Glutamatergic neuron (in vitro differentiated cells): ENCODE measurements at regions not wholly inside any gene's neighbourhood (a gene's known extent, or its start where the extent isn't known, plus 50 kb on each side); places are given as distances from the start of the nearest gene placed in this dataset.

ENCODE experiments used
- DNase-seq: peaks from one replicate; pipeline ENCODE4 v3.0.0; 2022
- H3K27ac Mint-ChIP-seq: one replicate; pipeline ENCODE4 v1.8.0; 2020; ENCODE audit warnings: mild to moderate bottlenecking, mixed read lengths, inconsistent platforms; ENCODE audit not compliant: unreplicated experiment
- H3K27me3 Mint-ChIP-seq: one replicate; pipeline ENCODE4 v1.8.0; 2020; ENCODE audit warnings: mild to moderate bottlenecking, moderate library complexity, mixed read lengths, inconsistent platforms; ENCODE audit not compliant: unreplicated experiment
- H3K36me3 Mint-ChIP-seq: one replicate; pipeline ENCODE4 v1.8.0; 2020; ENCODE audit warnings: mild to moderate bottlenecking, mixed read lengths, inconsistent platforms; ENCODE audit not compliant: unreplicated experiment
- H3K4me1 Mint-ChIP-seq: one replicate; pipeline ENCODE4 v1.8.0; 2020; ENCODE audit warnings: mild to moderate bottlenecking, low read depth, mixed read lengths, inconsistent platforms; ENCODE audit not compliant: unreplicated experiment
- H3K4me3 Mint-ChIP-seq: one replicate; pipeline ENCODE4 v1.8.0; 2020; ENCODE audit warnings: mild to moderate bottlenecking, mixed read lengths, inconsistent platforms; ENCODE audit not compliant: unreplicated experiment
- H3K9me3 Mint-ChIP-seq: one replicate; pipeline ENCODE4 v1.8.0; 2020; ENCODE audit warnings: mild to moderate bottlenecking, moderate library complexity, mixed read lengths, inconsistent platforms; ENCODE audit not compliant: unreplicated experiment
- TF ChIP-seq, protein P1 (sequence below): fragments of 200-600 bp; sonication (generic); IDR thresholded peaks from one replicate; pipeline ENCODE4 v1.5.0; 2021; ENCODE audit not compliant: partially characterized antibody, unreplicated experiment

DNA sequence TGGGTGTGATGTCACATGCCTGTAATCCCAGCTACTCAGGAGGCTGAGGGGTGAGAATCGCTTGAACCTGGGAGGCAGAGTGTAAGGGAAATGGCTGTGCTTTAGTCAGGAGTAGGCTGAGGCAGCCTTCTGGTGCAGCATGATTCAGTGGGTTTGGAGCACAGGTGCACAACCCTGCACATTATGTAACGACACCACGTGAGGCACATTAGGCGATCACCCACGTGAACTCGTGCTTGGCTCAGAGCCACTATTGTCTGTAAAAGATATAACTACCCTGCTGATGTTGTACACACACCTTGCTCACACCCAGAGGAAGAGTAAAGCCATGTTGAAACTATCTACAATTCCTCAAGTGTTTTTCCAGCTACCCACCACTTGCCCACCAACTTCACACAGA, 54.8 kb upstream of the ZC3H15 start:
- no peak overlapping the region for H3K27ac Mint-ChIP-seq
- H3K4me3 Mint-ChIP-seq: no peak overlapping the region
- peaks cover 2% of the 10 kb centered on the region for H3K9me3 Mint-ChIP-seq
- no peaks in the 10 kb centered on the region for H3K4me1 Mint-ChIP-seq
- no peaks in the 10 kb centered on the region for H3K36me3 Mint-ChIP-seq
- no peak for DNase-seq
- TF ChIP-seq, protein P1, sequence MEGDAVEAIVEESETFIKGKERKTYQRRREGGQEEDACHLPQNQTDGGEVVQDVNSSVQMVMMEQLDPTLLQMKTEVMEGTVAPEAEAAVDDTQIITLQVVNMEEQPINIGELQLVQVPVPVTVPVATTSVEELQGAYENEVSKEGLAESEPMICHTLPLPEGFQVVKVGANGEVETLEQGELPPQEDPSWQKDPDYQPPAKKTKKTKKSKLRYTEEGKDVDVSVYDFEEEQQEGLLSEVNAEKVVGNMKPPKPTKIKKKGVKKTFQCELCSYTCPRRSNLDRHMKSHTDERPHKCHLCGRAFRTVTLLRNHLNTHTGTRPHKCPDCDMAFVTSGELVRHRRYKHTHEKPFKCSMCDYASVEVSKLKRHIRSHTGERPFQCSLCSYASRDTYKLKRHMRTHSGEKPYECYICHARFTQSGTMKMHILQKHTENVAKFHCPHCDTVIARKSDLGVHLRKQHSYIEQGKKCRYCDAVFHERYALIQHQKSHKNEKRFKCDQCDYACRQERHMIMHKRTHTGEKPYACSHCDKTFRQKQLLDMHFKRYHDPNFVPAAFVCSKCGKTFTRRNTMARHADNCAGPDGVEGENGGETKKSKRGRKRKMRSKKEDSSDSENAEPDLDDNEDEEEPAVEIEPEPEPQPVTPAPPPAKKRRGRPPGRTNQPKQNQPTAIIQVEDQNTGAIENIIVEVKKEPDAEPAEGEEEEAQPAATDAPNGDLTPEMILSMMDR: no peak
- no peaks in the 10 kb centered on the region for H3K27me3 Mint-ChIP-seq

DNA sequence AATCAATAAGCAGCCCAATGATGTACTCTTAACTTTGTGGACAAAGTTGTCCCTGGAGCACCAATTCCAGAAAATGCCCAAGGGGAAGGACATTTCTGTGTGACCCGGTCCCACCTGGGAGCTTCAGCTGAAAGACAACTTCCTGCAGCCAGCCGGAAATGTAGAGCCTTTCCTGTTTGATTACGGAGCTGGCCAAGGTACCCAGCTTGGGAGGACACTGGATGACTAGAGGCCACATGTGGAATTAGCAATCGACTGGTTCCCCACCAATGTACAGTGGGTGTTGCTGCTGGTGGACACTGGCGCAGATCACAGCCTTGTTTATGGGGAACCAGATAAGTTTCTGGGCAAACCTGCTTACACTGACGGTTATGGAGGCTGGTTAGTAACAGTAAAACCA, 53.0 kb upstream of the ZC3H15 start:
- Mint-ChIP-seq H3K27me3 (no peaks in the 10 kb centered on the region), H3K27ac (no peak overlapping the region), H3K36me3 (peaks cover 7% of the 10 kb centered on the region), H3K9me3 (peaks cover 2% of the 10 kb centered on the region), H3K4me3 (no peak overlapping the region), H3K4me1 (no peaks in the 10 kb centered on the region)
- TF ChIP-seq, protein P1: no peak
- no peak for DNase-seq

GRCh38 chr2:186433777-186434432, 52.2 kb upstream of the ZC3H15 start:
- no peak for DNase-seq
- Mint-ChIP-seq H3K4me1 (no peaks in the 10 kb centered on the region), H3K36me3 (peaks cover 13% of the 10 kb centered on the region), H3K9me3 (peaks cover 2% of the 10 kb centered on the region), H3K4me3 (no peak overlapping the region), H3K27ac (no peak overlapping the region), H3K27me3 (no peaks in the 10 kb centered on the region)
- TF ChIP-seq, protein P1: no peak
